SU-DHL-6 (cell line): ENCODE measurements at regions not wholly inside any gene's neighbourhood (a gene's known extent, or its start where the extent isn't known, plus 50 kb on each side); places are given as distances from the start of the nearest gene placed in this dataset.

Source experiments
- H2AFZ ChIP-seq: fragments of 200-600 bp; sonication (generic); 2 replicates; pipeline ENCODE4 v1.6.1; 2014; ENCODE audit warnings: low read depth, mild to moderate bottlenecking, moderate library complexity, mixed read lengths, antibody characterized with exemption, low read length; ENCODE audit not compliant: severe bottlenecking
- H3F3A ChIP-seq: fragments of 200-600 bp; shearing (Covaris generic); 2 replicates; pipeline ENCODE4 v1.6.0; 2016; ENCODE audit warnings: antibody characterized with exemption, mild to moderate bottlenecking; ENCODE audit not compliant: insufficient read depth
- H3K27ac ChIP-seq: fragments of 200-600 bp; sonication (generic); 2 replicates; pipeline ENCODE4 v1.5.1; 2016; ENCODE audit warnings: low read depth, mild to moderate bottlenecking, low read length, moderate library complexity, mixed read lengths
- H3K27me3 ChIP-seq: fragments of 200-600 bp; sonication (generic), shearing (Covaris generic); 2 replicates; pipeline ENCODE4 v1.6.0; 2014; ENCODE audit warnings: mild to moderate bottlenecking, low read length
- H3K36me3 ChIP-seq: fragments of 200-600 bp; sonication (generic); 2 replicates; pipeline ENCODE4 v1.6.1; 2014; ENCODE audit warnings: mild to moderate bottlenecking, low read length, mixed read lengths
- H3K4me2 ChIP-seq: fragments of 300-600, 200-600 bp; shearing (Covaris generic), sonication (generic); 2 replicates; pipeline ENCODE4 v1.6.0; 2014; ENCODE audit warnings: low read length, low read depth, mild to moderate bottlenecking; ENCODE audit not compliant: poor library complexity, severe bottlenecking
- H3K4me3 ChIP-seq: fragments of 200-600 bp; sonication (generic); 2 replicates; pipeline ENCODE4 v1.5.1; 2014; ENCODE audit warnings: antibody characterized with exemption, low read length, mild to moderate bottlenecking, mixed read lengths; ENCODE audit not compliant: insufficient read depth, poor library complexity, severe bottlenecking
- H3K79me2 ChIP-seq: fragments of 200-600 bp; sonication (generic); 2 replicates; pipeline ENCODE4 v1.6.1; 2014; ENCODE audit warnings: mild to moderate bottlenecking, low read length, moderate library complexity; ENCODE audit not compliant: insufficient read depth
- H3K9ac ChIP-seq: fragments of 200-600 bp; sonication (generic); 2 replicates; pipeline ENCODE4 v1.7.0; 2014; ENCODE audit warnings: mild to moderate bottlenecking, low read length
- H3K9me2 ChIP-seq: fragments of 200-600 bp; sonication (generic); replicated peaks from 2 replicates; pipeline ENCODE4 v1.6.1; 2014; ENCODE audit warnings: low read length; ENCODE audit not compliant: insufficient read depth
- H3K9me3 ChIP-seq: fragments of 200-600 bp; sonication (generic); 2 replicates; pipeline ENCODE4 v1.6.1; 2014; ENCODE audit warnings: low read length, mixed read lengths; ENCODE audit not compliant: insufficient read depth
- H4K20me1 ChIP-seq: fragments of 200-600 bp; sonication (generic); 2 replicates; pipeline ENCODE4 v1.6.1; 2014; ENCODE audit warnings: low read depth, mild to moderate bottlenecking, antibody characterized with exemption, low read length, moderate library complexity, mixed read lengths
- CTCF ChIP-seq: fragments of 200-600 bp; sonication (generic); IDR thresholded peaks from one replicate; pipeline ENCODE4 v1.5.1; 2017; ENCODE audit warnings: antibody characterized with exemption, mild to moderate bottlenecking, low read length, moderate library complexity; ENCODE audit not compliant: insufficient read depth, poor library complexity, severe bottlenecking
- EZH2phosphoT487 ChIP-seq: fragments of 200-600 bp; sonication (generic), shearing (Covaris generic); conservative IDR thresholded peaks from 2 replicates; pipeline ENCODE4 v1.6.1; 2018; ENCODE audit warnings: mild to moderate bottlenecking, antibody characterized with exemption, low read length, moderate library complexity, mixed read lengths

GRCh38 chr16:65314627-65315008 lies 192.8 kb upstream of the CDH11 start:
- Histone ChIP-seq H3K4me2 (no peak overlapping the region), H3K79me2 (no peaks in the 10 kb centered on the region), H3K9me3 (no peaks in the 10 kb centered on the region), H4K20me1 (no peaks in the 10 kb centered on the region), H3K27ac (no peak overlapping the region), H3K36me3 (no peaks in the 10 kb centered on the region), H3K27me3 (no peaks in the 10 kb centered on the region), H2AFZ (no peak overlapping the region), H3K9me2 (no peaks in the 10 kb centered on the region), H3F3A (no peaks in the 10 kb centered on the region), H3K4me3 (no peak overlapping the region), H3K9ac (no peak overlapping the region)
- TF ChIP-seq EZH2phosphoT487 (no peak), CTCF (no peak)

- H3K9me2 ChIP-seq: no peaks in the 10 kb centered on the region
- H2AFZ ChIP-seq: no peak overlapping the region
- no peaks in the 10 kb centered on the region for H3K36me3 ChIP-seq
- TF ChIP-seq CTCF: no peak
- TF ChIP-seq EZH2phosphoT487: no peak
- no peaks in the 10 kb centered on the region for H3K27me3 ChIP-seq
- H3K27ac ChIP-seq: no peak overlapping the region
- H3K4me2 ChIP-seq: no peak overlapping the region
- no peak overlapping the region for H3K9ac ChIP-seq
- no peaks in the 10 kb centered on the region for H3K79me2 ChIP-seq
- H3K4me3 ChIP-seq: no peak overlapping the region
- no peaks in the 10 kb centered on the region for H3F3A ChIP-seq
- no peaks in the 10 kb centered on the region for H4K20me1 ChIP-seq
- no peaks in the 10 kb centered on the region for H3K9me3 ChIP-seq
Observed at GRCh38 chr16:65313936-65314626, 192.2 kb upstream of the CDH11 start.

- Histone ChIP-seq H3K9me2 (no peaks in the 10 kb centered on the region), H3F3A (no peaks in the 10 kb centered on the region), H3K9ac (no peak overlapping the region), H2AFZ (no peak overlapping the region), H3K27me3 (no peaks in the 10 kb centered on the region), H3K4me3 (no peak overlapping the region), H3K4me2 (no peak overlapping the region), H3K36me3 (no peaks in the 10 kb centered on the region), H3K79me2 (no peaks in the 10 kb centered on the region), H3K27ac (no peak overlapping the region), H3K9me3 (no peaks in the 10 kb centered on the region), H4K20me1 (no peaks in the 10 kb centered on the region)
- TF ChIP-seq EZH2phosphoT487 (no peak), CTCF (no peak)
Observed at GRCh38 chr16:65312795-65313194, 190.9 kb upstream of the CDH11 start.
